GM19023 (cell line): ENCODE measurements at regions not wholly inside any gene's neighbourhood (a gene's known extent, or its start where the extent isn't known, plus 50 kb on each side); places are given as distances from the start of the nearest gene placed in this dataset.
"Not testable (repeated sequence)": the region's sequence is repeated elsewhere in the genome, so short reads cannot be mapped to it uniquely, and the experiment has no call there.

Experiments
- ATAC-seq: cut with Tn5 transposase; IDR thresholded peaks from one replicate; pipeline ENCODE4 v1.9.1; 2021; ENCODE audit warnings: mild to moderate bottlenecking, moderate library complexity; ENCODE audit not compliant: unreplicated experiment

- ATAC-seq: no peak
Measured at GRCh38 chr10:59033622-59034021, 142.8 kb upstream of the PHYHIPL start.

GRCh38 chr10:59036311-59037017 is 140.0 kb upstream of the PHYHIPL start:
- peak; percentile 98 for ATAC-seq

- ATAC-seq: no peak
Measured at GRCh38 chr10:59037018-59037389, 139.4 kb upstream of the PHYHIPL start.

GRCh38 chr10:59037506-59037905 is 138.9 kb upstream of the PHYHIPL start:
- ATAC-seq: no peak

DNA sequence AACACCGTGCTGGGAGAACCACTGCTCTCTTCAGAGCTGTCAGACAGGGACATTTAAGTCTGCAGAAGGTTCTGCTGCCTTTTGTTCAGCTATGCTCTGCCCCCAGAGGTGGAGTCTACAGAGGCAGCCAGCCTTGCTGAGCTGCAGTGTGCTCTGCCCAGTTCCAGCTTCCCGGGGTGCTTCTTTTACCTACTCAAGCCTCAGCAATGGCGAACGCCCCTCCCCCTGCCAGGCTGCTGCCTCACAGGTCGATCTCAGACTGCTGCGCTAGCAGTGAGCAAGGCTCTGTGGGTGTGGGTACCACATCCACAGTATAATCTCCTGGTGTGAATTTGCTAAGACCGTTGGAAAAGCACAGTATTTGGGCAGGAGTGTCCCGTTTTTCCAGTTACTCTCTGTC is 133.1 kb upstream of the PHYHIPL start:
- not testable (repeated sequence) for ATAC-seq

DNA sequence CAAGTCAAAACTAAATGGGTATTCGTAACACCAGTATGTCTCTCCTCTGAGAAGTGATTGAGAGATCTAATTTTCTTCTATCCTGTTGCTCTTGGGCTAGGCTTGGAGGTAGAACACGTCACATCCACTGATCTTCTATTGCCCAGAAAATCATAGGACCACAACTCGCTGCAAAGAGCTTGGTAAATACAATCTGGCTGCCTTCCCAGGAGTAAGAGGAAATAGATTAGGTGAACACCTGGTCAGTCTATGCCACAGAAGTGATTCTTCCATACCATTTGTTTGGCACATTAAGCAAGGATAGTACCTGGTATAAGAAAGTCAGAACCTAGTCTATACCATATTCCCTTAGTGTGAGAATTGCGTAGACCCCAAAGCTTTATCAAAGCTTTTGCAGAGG is 129.3 kb upstream of the PHYHIPL start:
- no peak for ATAC-seq

DNA sequence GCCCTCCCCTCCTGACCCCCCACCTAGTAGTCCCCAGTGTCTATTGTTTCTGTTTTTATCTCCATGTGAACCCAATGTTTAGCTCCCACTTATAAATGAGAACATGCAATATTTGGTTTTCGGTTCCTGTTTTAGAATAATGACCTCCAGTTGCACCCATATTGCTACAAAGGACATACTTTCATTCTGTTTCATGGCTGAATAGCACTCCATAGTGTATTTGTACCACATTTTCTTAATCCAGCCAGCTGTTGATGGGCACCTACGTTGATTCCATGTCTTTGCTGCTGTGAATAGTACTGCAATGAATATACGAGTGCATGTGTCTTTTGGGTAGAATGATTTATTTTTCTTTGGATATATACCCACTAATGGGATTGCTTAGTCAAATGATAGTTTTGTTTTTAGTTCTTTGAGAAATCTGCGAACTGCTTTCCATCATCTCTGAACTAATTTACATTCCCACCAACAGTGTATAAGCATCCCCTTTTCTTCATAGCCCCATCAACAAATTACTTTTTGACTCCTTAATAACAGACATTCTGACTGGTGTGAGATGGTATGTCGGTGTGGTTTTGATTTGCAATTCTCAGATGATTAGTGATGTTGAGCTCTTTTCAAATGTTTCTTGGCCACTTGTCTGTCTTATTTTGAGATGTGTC is 128.4 kb upstream of the PHYHIPL start:
- peak; percentile 89 for ATAC-seq

DNA sequence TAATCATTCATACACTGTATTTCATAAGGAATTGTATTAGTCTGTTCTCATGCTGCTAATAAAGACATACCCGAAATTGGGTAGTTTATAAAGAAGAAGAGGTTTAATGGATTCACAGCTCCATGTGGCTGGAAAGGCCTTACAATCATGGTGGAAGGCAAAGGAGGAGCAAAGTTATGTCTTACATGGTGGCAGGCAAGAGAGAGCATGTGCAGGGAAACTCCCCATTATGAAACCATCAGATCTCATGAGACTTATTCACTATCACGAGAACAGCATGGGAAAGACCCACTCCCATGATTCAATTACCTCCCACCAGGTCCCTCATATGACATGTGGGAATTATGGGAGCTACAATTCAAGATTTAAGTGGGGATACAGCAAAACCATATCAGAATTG is 122.9 kb upstream of the PHYHIPL start:
- ATAC-seq: not testable (repeated sequence)

GRCh38 chr10:59055045-59055444 is 121.4 kb upstream of the PHYHIPL start:
- ATAC-seq: no peak

DNA sequence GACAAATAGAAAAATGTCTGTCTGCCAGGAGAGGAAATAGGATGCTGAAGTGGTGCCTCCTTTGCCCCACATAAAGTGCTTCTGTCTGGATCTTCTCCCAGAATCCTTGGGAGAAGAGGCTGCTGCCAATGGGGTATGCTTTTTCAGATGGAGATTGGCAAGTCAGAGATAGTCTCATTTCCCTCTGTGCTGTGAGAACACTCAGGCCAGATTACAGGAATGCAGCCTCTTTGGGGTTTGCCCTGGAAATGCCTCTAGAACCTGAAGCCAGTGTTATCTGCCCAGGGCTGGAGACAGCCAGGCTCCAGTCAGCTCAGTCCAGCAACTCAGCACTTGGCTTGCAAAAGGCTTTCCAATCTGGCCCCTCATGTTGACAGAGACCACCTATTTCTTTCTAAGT is 119.1 kb upstream of the PHYHIPL start:
- ATAC-seq: no peak

GRCh38 chr10:59060852-59061251 is 115.6 kb upstream of the PHYHIPL start:
- ATAC-seq: peak; percentile 86

DNA sequence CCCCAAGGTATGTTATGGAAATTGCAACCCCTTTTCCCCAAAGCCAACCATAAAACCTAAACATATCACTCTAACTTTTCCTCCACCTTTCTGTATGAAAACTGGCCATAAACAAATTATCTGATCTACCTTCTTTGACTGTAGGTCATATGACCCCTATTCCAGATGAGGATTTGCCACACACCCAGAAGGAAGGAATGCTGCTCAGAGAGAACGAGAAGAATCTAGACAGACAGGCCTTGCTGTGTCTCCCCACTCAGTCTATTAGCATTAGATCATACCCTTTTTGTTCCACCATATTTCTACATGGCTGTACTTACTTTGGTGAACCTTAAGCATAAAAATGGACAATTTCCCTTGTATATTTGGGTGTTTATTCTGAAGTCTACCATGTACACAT is 113.0 kb upstream of the PHYHIPL start:
- ATAC-seq: no peak

- ATAC-seq: no peak
Measured at GRCh38 chr10:59064080-59064692, 112.3 kb upstream of the PHYHIPL start.

GRCh38 chr10:59064759-59065539 is 111.5 kb upstream of the PHYHIPL start:
- ATAC-seq: no peak

- no peak for ATAC-seq
Measured at GRCh38 chr10:59068581-59069191, 107.8 kb upstream of the PHYHIPL start.

- no peak for ATAC-seq
Measured at GRCh38 chr10:59072038-59072437, 104.4 kb upstream of the PHYHIPL start.

DNA sequence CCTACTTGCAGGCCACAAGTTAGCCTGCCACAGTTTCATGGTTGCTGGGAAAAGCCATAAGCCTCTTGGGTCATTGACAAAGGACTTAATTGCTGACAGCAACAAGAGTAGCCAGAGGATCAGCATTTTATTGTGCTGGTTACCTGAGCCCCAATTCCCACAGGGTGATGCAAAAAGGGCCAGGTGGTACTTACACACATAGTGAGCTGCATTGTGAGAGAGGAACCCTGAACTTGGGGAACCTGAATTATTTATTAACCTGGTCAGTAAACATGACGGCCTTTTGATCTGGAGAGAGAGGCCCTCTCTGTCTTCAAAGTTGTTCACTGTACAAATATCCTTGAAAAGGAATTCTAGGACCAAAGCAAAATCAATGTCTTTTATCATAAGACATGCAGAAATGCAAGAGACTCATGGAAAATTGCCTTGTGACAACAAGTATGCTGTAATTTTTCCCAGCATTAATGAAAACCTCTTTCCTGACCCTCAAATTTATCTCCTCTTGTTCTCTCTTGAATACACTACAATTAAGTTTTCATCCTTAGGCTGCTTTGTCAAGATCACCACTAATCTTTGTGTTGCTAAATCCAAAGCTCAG is 102.9 kb upstream of the PHYHIPL start:
- ATAC-seq: no peak

DNA sequence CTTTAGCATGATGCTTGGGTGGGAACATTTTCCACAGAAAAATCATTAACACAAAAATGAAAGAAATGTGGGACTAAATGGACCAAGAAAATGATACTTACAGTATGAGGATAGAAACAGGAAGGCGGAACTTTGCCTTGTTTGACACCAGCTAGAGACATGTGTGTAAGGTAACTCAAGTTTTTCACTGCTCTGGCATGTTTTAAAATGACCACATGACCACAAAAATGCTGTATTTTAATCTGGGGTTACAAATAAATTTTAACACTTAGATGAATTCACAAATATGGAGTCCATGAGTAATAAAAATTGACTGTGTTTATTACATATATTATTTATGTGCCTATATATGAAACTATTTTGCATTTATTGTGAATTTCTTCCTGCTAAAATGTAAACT is 100.9 kb upstream of the PHYHIPL start:
- ATAC-seq: no peak

DNA sequence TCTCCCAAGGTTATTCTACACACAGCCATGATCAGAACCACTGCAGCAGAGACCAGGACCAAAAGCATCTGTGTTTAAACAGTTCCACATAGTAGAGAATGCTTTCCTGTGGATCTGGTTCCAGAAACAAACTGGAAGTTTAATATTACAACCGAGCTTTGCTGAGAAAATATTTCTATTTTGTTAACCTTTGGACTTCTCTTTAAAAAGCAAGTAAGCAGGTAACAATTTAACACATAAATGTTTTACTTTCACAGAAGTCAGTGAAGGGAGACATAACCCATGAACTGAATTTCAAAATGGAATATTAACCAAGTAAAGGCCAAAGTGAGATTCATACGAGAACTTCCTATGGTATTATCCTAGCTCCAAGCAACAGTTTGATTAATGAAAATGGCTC is 98.6 kb upstream of the PHYHIPL start:
- no peak for ATAC-seq

- no peak for ATAC-seq
Measured at GRCh38 chr10:59078978-59079377, 97.5 kb upstream of the PHYHIPL start.
